Activated naive CD8-positive, alpha-beta T cell treated with anti-CD3 and anti-CD28 coated beads, Interleukin-2, amount 50 U/mL, for 24 hours (primary cell): ENCODE measurements at regions not wholly inside any gene's neighbourhood (a gene's known extent, or its start where the extent isn't known, plus 50 kb on each side); places are given as distances from the start of the nearest gene placed in this dataset.

Experiments used
- ATAC-seq: fragments of 150-1000 bp; cut with Tn5 transposase; one replicate; pipeline ENCODE4 v1.10.0; 2021
- DNase-seq: peaks from one replicate; pipeline ENCODE4 v3.0.0; 2021
- H3K27ac Mint-ChIP-seq: one replicate; pipeline ENCODE4 v1.8.0; 2021; ENCODE audit warnings: mild to moderate bottlenecking, mixed read lengths
- H3K27me3 Mint-ChIP-seq: one replicate; pipeline ENCODE4 v1.8.0; 2021; ENCODE audit warnings: mixed read lengths
- H3K36me3 Mint-ChIP-seq: one replicate; pipeline ENCODE4 v1.8.0; 2021; ENCODE audit warnings: low read depth, mixed read lengths
- H3K4me1 Mint-ChIP-seq: one replicate; pipeline ENCODE4 v1.8.0; 2021; ENCODE audit warnings: mixed read lengths
- H3K4me3 Mint-ChIP-seq: one replicate; pipeline ENCODE4 v1.8.0; 2021; ENCODE audit warnings: mild to moderate bottlenecking, moderate library complexity, mixed read lengths
- H3K9me3 Mint-ChIP-seq: one replicate; pipeline ENCODE4 v1.8.0; 2021; ENCODE audit warnings: mixed read lengths

DNA sequence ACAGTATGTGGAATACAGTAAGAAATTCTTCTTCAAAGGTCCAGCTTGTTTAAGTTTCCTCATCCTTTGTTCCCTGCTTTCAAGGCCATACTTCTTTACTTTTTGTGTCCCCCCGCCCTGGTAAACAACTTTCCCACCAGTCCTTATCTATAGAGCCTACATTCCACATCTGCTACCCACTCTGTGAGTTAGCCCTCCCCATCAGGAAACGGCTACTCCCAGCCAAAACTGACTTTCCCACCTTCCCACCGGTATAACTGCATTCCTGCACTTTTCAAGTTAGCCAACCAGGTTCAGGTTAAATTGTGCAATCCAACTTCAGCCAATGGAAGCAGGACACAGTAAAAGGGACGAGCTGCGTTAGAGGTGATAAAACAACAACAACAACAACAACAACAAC, 186.9 kb downstream of the DDX3Y start:
- Mint-ChIP-seq H3K4me1 (peaks cover 8% of the 10 kb centered on the region), H3K27ac (no peak overlapping the region), H3K9me3 (no peaks in the 10 kb centered on the region), H3K36me3 (no peaks in the 10 kb centered on the region), H3K4me3 (no peak overlapping the region), H3K27me3 (peaks cover 4% of the 10 kb centered on the region)
- DNase-seq (no peak), ATAC-seq (no peak)

DNA sequence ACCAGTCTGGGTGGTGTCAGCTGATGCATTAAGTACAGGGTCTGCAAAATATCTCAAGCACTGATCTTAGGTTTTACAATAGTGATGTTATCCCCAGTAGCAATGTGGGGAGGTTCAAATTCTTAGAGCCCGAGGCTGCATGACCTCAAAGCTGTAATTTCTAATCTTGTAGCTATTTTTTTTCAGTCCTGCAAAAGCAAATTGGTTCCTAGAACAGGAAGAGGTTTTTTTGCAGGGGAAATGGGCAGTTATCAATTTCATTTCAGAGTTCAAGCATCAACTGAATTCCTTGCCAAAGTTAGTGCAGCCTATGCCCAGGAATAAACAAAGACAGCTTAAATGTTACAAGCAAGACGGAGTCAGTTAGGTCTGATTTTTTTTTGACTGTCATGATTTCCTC, 188.3 kb downstream of the DDX3Y start:
- peaks cover 4% of the 10 kb centered on the region for H3K27me3 Mint-ChIP-seq
- no peak for ATAC-seq

GRCh38 chrY:13093461-13093860, 188.8 kb downstream of the DDX3Y start:
- peaks cover 4% of the 10 kb centered on the region for H3K27me3 Mint-ChIP-seq
- ATAC-seq, result no peak
- H3K36me3 Mint-ChIP-seq, result no peaks in the 10 kb centered on the region

More for the DNA sequence above, 188.3 kb downstream of the DDX3Y start:
- no peaks in the 10 kb centered on the region for H3K9me3 Mint-ChIP-seq
- peaks cover 8% of the 10 kb centered on the region for H3K4me1 Mint-ChIP-seq
- no peak overlapping the region for H3K4me3 Mint-ChIP-seq
- H3K27ac Mint-ChIP-seq, result no peak overlapping the region
- no peaks in the 10 kb centered on the region for H3K36me3 Mint-ChIP-seq
- no peak for DNase-seq

DNA sequence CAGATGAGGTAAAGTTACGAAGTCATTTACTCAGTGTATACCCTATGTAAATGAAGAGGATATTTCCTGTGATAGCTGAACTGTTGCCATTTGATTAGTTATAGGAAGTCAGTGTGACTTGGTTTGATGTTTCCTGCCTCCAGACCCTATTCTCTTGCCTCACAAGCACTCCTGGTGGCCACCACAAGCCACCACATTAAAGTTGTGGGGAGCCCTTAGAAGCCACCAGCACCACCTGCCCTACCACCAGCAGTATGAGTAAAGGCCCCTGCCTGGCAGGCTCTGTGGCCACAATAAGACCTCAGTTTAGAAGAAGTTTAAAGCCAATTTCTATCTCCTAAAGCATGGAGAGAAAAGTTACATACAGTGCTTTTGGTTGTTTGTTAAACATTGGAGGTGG, 189.7 kb downstream of the DDX3Y start:
- H3K27me3 Mint-ChIP-seq, result peaks cover 4% of the 10 kb centered on the region
- DNase-seq (no peak), ATAC-seq (peak; percentile 61)
- no peak overlapping the region for H3K4me3 Mint-ChIP-seq
- H3K27ac Mint-ChIP-seq, result no peak overlapping the region
- no peaks in the 10 kb centered on the region for H3K36me3 Mint-ChIP-seq
- peaks cover 8% of the 10 kb centered on the region for H3K4me1 Mint-ChIP-seq
- no peaks in the 10 kb centered on the region for H3K9me3 Mint-ChIP-seq

More at GRCh38 chrY:13093461-13093860, 188.8 kb downstream of the DDX3Y start:
- H3K4me1 Mint-ChIP-seq, result peaks cover 8% of the 10 kb centered on the region
- no peak overlapping the region for H3K27ac Mint-ChIP-seq
- DNase-seq, result no peak
- no peak overlapping the region for H3K4me3 Mint-ChIP-seq
- no peaks in the 10 kb centered on the region for H3K9me3 Mint-ChIP-seq

DNA sequence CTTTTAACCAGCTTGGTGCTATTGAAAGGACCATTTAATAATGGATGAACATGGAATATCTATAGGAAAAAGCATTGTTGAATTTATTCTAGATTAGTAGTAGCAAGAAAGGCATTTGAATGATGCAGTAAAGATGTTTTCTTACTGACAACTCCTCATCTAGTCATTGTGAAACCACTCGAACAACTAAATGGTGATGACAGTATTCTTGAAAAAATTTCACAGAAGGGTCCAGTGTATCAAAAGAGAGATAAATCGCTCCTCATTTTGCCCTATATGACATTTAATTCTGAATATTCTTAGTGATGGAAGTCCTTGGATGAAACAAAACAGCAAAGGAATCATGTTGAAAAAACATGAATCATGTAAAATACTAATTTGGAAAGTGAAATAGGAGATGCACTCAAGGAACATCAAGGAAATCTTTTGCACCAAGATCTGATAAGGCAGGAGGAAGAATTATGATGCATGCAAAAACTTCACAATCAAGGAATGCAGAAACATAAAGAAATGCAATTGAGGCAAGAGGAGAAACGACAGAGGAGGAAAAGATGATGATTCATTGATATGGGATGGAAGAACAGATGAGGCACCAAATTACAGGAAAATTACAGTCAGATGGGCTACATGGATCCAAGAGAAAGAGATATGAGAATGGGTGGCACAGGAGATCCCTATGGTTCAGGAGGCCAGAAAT, 190.4 kb downstream of the DDX3Y start:
- no peak for DNase-seq
- peaks cover 8% of the 10 kb centered on the region for H3K4me1 Mint-ChIP-seq
- H3K4me3 Mint-ChIP-seq, result no peak overlapping the region
- H3K9me3 Mint-ChIP-seq, result peaks cover 2% of the 10 kb centered on the region
- no peaks in the 10 kb centered on the region for H3K36me3 Mint-ChIP-seq
- H3K27me3 Mint-ChIP-seq, result peaks cover 4% of the 10 kb centered on the region
- H3K27ac Mint-ChIP-seq, result no peak overlapping the region
- no peak for ATAC-seq

DNA sequence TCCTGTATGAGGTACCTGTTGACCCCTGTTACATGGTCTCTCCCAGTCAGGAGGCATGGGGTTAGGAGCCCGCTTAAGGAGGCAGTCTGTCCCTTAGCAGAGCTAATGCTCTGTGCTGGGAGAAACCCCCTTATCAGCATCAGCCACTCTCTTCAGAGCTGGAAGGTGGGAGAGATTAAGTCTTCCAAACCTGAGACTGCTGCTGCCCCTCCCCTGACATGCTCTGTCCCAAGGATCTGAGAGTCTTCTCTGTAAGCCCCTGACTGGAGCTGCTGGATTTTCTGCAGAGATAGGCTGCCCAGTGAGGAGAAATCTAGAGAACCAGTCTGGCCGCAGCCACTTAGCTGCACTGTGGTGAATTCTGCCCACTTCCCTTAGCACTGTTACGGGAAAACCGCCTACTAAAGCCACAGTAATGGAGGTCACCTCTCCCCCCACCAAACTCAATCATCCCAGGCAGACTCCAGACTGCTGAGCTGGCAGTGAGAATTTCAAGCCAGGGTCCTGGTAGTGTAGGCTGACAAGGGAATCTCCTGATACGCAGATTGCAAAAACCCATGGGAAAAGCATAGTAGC, 222.3 kb downstream of the DDX3Y start:
- Mint-ChIP-seq H3K27me3 (no peaks in the 10 kb centered on the region), H3K36me3 (no peaks in the 10 kb centered on the region), H3K27ac (no peak overlapping the region), H3K4me3 (no peak overlapping the region), H3K4me1 (no peaks in the 10 kb centered on the region), H3K9me3 (no peaks in the 10 kb centered on the region)
- DNase-seq, result no peak
- ATAC-seq, result no peak

DNA sequence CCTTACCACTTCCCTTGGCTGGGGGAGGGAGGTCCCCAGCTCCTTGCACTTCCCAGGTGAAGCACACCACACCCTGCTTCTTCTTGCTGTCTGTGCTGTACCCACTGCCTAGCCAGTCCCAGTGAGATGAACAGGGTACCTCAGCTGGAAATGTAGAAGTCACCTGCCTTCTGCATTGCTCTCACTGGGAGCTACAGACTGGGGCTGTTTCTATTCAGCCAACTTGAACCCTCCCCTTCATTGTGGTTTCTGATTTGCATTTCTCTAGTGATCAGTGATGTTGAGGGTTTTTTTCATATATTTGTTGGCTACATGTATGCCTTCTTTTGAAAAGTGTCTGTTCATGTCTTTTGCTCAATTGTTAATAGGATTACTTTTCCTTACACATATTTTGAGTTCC, 222.8 kb downstream of the DDX3Y start:
- Mint-ChIP-seq H3K4me3 (no peak overlapping the region), H3K9me3 (no peaks in the 10 kb centered on the region), H3K27me3 (no peaks in the 10 kb centered on the region), H3K27ac (no peak overlapping the region), H3K36me3 (no peaks in the 10 kb centered on the region), H3K4me1 (no peaks in the 10 kb centered on the region)
- ATAC-seq, result no peak
- no peak for DNase-seq

DNA sequence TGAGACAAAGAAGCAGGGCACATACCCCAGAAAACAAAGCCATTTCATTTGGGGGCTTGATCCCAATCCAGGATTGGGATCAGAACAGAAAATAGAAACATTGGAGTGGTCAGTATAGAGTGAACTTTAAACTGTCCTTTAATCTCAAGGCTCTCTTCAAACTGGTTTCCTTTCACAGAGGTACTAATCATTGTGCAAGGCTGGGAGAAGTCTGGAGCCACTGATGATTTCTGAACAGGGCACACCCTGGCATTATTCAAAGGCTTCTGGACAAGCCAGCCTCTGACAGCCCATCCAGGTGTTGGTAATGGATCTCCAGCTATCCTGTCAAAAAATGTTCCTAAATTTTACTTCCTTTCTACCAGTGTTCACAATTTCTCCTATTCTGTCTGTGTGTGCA, 244.5 kb downstream of the DDX3Y start:
- H3K36me3 Mint-ChIP-seq, result no peaks in the 10 kb centered on the region
- no peak for ATAC-seq
- DNase-seq, result no peak
- no peaks in the 10 kb centered on the region for H3K27me3 Mint-ChIP-seq
- H3K9me3 Mint-ChIP-seq, result no peaks in the 10 kb centered on the region
- peak overlapping the region; percentile 76 for H3K4me3 Mint-ChIP-seq
- H3K4me1 Mint-ChIP-seq, result peaks cover 3% of the 10 kb centered on the region
- no peak overlapping the region for H3K27ac Mint-ChIP-seq

GRCh38 chrY:13167698-13168097, 263.0 kb downstream of the DDX3Y start:
- peaks cover 3% of the 10 kb centered on the region for H3K4me1 Mint-ChIP-seq
- no peak overlapping the region for H3K4me3 Mint-ChIP-seq
- no peak overlapping the region for H3K27ac Mint-ChIP-seq
- DNase-seq, result no peak
- no peaks in the 10 kb centered on the region for H3K36me3 Mint-ChIP-seq
- no peak for ATAC-seq
- no peaks in the 10 kb centered on the region for H3K27me3 Mint-ChIP-seq
- peaks cover 7% of the 10 kb centered on the region for H3K9me3 Mint-ChIP-seq

- Mint-ChIP-seq H3K9me3 (peaks cover 4% of the 10 kb centered on the region), H3K27me3 (no peaks in the 10 kb centered on the region), H3K4me3 (no peak overlapping the region), H3K4me1 (peaks cover 3% of the 10 kb centered on the region), H3K36me3 (no peaks in the 10 kb centered on the region), H3K27ac (no peak overlapping the region)
- DNase-seq (no peak), ATAC-seq (peak; percentile 40)
Observed at GRCh38 chrY:13168257-13168656, 263.6 kb downstream of the DDX3Y start.
